ENCODE measurements at regions not wholly inside any gene's neighbourhood (a gene's known extent, or its start where the extent isn't known, plus 50 kb on each side); places are given as distances from the start of the nearest gene placed in this dataset.

- H3K27ac ChIP-seq: no peak overlapping the region
- 58% methylated on average over 2 of the region's 2 CpGs for WGBS (ENCODE audit: missing lambda C conversion rate)
- H3K4me2 ChIP-seq: no peak overlapping the region
- POLR2A ChIA-PET: no interaction called here
- no peak overlapping the region for H3K4me3 ChIP-seq
- CTCF ChIA-PET: interaction anchor here (1.0 to 3.5 kb wide), 4 partner anchors 13 to 172 kb away, joined by 3 to 16 read pairs (median 4); no protein-coding TSS in a partner anchor
- FAIRE-seq: no peak
- no peak for ATAC-seq
- H3K4me1 ChIP-seq: no peaks in the 10 kb centered on the region
- TF ChIP-seq ESRRA (IDR thresholded peaks at IDR 0.05; ENCODE audit: borderline replicate concordance, low read length) (no peak), JUN (IDR thresholded peaks at IDR 0.05) (no peak), ELK1 (IDR thresholded peaks at IDR 0.05; ENCODE audit: low read depth, low read length) (no peak), FOSB (CRISPR knock-in tag; IDR thresholded peaks at IDR 0.05) (no peak), FOSL2 (IDR thresholded peaks at IDR 0.05) (no peak), FOSL2 (CRISPR knock-in tag; IDR thresholded peaks at IDR 0.05) (no peak), HMGXB4 (CRISPR knock-in tag; IDR thresholded peaks at IDR 0.05; ENCODE audit: borderline replicate concordance) (no peak), SREBF2 (IDR thresholded peaks at IDR 0.05) (no peak), CHD4 (IDR thresholded peaks at IDR 0.05; ENCODE audit: borderline replicate concordance) (no peak), ZFP36 (IDR thresholded peaks at IDR 0.05; ENCODE audit: borderline replicate concordance, partially characterized antibody) (no peak), JUNB (IDR thresholded peaks at IDR 0.05) (no peak), NFE2L2 (conservative IDR thresholded peaks at IDR 0.05; ENCODE audit: low read length) (no peak), MYC (IDR thresholded peaks at IDR 0.05; ENCODE audit: borderline replicate concordance, low read length) (no peak), EHMT2 (IDR thresholded peaks at IDR 0.05; ENCODE audit: low read depth) (no peak), PBX3 (IDR thresholded peaks at IDR 0.05) (no peak)
- no peaks in the 10 kb centered on the region for H3K9me3 ChIP-seq
- DNase-seq (ENCODE audit: low read depth in 1 of 2, low spot score in 1 of 2): no peak
Measured at GRCh38 chr14:22449600-22449905, 139.5 kb downstream of the DAD1 start.

GRCh38 chr14:22448905-22449599 is 140.0 kb downstream of the DAD1 start:
- ATAC-seq (no peak), DNase-seq (ENCODE audit: low read depth in 1 of 2, low spot score in 1 of 2) (no peak), FAIRE-seq (no peak)
- Histone ChIP-seq H3K4me1 (no peaks in the 10 kb centered on the region), H3K27ac (no peak overlapping the region), H3K4me3 (no peak overlapping the region), H3K4me2 (no peak overlapping the region), H3K9me3 (no peaks in the 10 kb centered on the region)
- POLR2A ChIA-PET: no interaction called here
- 46% methylated on average over 4 of the region's 4 CpGs for WGBS (ENCODE audit: missing lambda C conversion rate)
- CTCF ChIA-PET: interaction anchor here (1.0 to 3.5 kb wide), 5 partner anchors 13 to 171 kb away, joined by 3 to 16 read pairs (median 3); no protein-coding TSS in a partner anchor
- no peak for TF ChIP-seq JUNB (IDR thresholded peaks at IDR 0.05)
- no peak for TF ChIP-seq KDM1A (IDR thresholded peaks at IDR 0.05; ENCODE audit: low read depth)
- TF ChIP-seq USF2 (IDR thresholded peaks at IDR 0.05): no peak
- TF ChIP-seq MAX (IDR thresholded peaks at IDR 0.05): no peak
- no peak for TF ChIP-seq BHLHE40 (IDR thresholded peaks at IDR 0.05; ENCODE audit: low read depth, low read length)
- no peak for TF ChIP-seq PBX3 (IDR thresholded peaks at IDR 0.05)
- no peak for TF ChIP-seq ZNF302 (CRISPR knock-in tag; IDR thresholded peaks at IDR 0.05)
- TF ChIP-seq REST (IDR thresholded peaks at IDR 0.05): no peak
- no peak for TF ChIP-seq HMGXB4 (CRISPR knock-in tag; IDR thresholded peaks at IDR 0.05; ENCODE audit: borderline replicate concordance)
- no peak for TF ChIP-seq KDM5A (IDR thresholded peaks at IDR 0.05)
- no peak for TF ChIP-seq EHMT2 (IDR thresholded peaks at IDR 0.05; ENCODE audit: low read depth)
- no peak for TF ChIP-seq RFX5 (IDR thresholded peaks at IDR 0.05)
